Mesendoderm (in vitro differentiated cells): ENCODE measurements at regions not wholly inside any gene's neighbourhood (a gene's known extent, or its start where the extent isn't known, plus 50 kb on each side); places are given as distances from the start of the nearest gene placed in this dataset.

ENCODE experiments used
- DNase-seq: peaks from one replicate; pipeline ENCODE4 v3.0.0; 2013
- H2AK5ac ChIP-seq: 2 replicates; pipeline ENCODE4 v1.6.1; 2013; ENCODE audit warnings: low read length, inconsistent platforms
- H2BK120ac ChIP-seq: 2 replicates; pipeline ENCODE4 v1.6.1; 2013; ENCODE audit warnings: low read depth, mild to moderate bottlenecking, low read length, moderate library complexity, mixed read lengths
- H2BK15ac ChIP-seq: replicated peaks from 2 replicates; pipeline ENCODE4 v1.6.1; 2013; ENCODE audit warnings: low read depth, mild to moderate bottlenecking, moderate library complexity
- H2BK5ac ChIP-seq: 2 replicates; pipeline ENCODE4 v1.6.1; 2013; ENCODE audit warnings: low read length, inconsistent platforms
- H3K18ac ChIP-seq: 2 replicates; pipeline ENCODE4 v1.6.1; 2013; ENCODE audit warnings: mild to moderate bottlenecking, low read length, mixed read lengths
- H3K23ac ChIP-seq: one replicate; pipeline ENCODE4 v1.6.1; 2013; ENCODE audit warnings: low read length
- H3K27ac ChIP-seq: 2 replicates; pipeline ENCODE4 v1.5.1; 2013; ENCODE audit warnings: low read depth, mild to moderate bottlenecking, inconsistent platforms, low read length, moderate library complexity
- H3K27me3 ChIP-seq: 2 replicates; pipeline ENCODE4 v1.6.1; 2013; ENCODE audit warnings: low read length, control low read depth, mild to moderate bottlenecking, inconsistent platforms; ENCODE audit not compliant: insufficient read depth, poor library complexity
- H3K36me3 ChIP-seq: 2 replicates; pipeline ENCODE4 v1.6.1; 2013; ENCODE audit warnings: low read length, inconsistent platforms; ENCODE audit not compliant: control insufficient read depth, insufficient read depth
- H3K4ac ChIP-seq: one replicate; pipeline ENCODE4 v1.6.1; 2013; ENCODE audit warnings: low read depth, mild to moderate bottlenecking, low read length, moderate library complexity
- H3K4me1 ChIP-seq: 2 replicates; pipeline ENCODE4 v1.6.1; 2013; ENCODE audit warnings: low read depth, low read length, inconsistent platforms; ENCODE audit not compliant: control insufficient read depth
- H3K4me2 ChIP-seq: 2 replicates; pipeline ENCODE4 v1.6.1; 2013; ENCODE audit warnings: low read length
- H3K4me3 ChIP-seq: 2 replicates; pipeline ENCODE4 v1.5.1; 2013; ENCODE audit warnings: mild to moderate bottlenecking, low read length
- H3K56ac ChIP-seq: one replicate; pipeline ENCODE4 v1.6.1; 2013; ENCODE audit warnings: low read length
- H3K79me1 ChIP-seq: 2 replicates; pipeline ENCODE4 v1.6.1; 2013; ENCODE audit warnings: low read length, inconsistent platforms
- H3K79me2 ChIP-seq: 2 replicates; pipeline ENCODE4 v1.6.1; 2013; ENCODE audit warnings: mild to moderate bottlenecking, low read length; ENCODE audit not compliant: control insufficient read depth, insufficient read depth
- H3K9ac ChIP-seq: 2 replicates; pipeline ENCODE4 v1.6.1; 2013; ENCODE audit warnings: low read length, inconsistent platforms
- H4K5ac ChIP-seq: one replicate; pipeline ENCODE4 v1.6.1; 2013; ENCODE audit warnings: low read length
- H4K8ac ChIP-seq: one replicate; pipeline ENCODE4 v1.6.1; 2013; ENCODE audit warnings: low read depth, mild to moderate bottlenecking, control low read depth, low read length, moderate library complexity
- WGBS: extraction: QIAGEN DNeasy Blood & Tissue Kit; methylation state at CpG from one replicate; pipeline ENCODE4 v1.1.7; 2013; ENCODE audit warnings: low lambda C conversion rate, missing lambda C conversion rate; ENCODE audit not compliant: insufficient coverage; ENCODE audit errors: extremely low coverage; 5-methylcytosine and 5-hydroxymethylcytosine counted together

DNA sequence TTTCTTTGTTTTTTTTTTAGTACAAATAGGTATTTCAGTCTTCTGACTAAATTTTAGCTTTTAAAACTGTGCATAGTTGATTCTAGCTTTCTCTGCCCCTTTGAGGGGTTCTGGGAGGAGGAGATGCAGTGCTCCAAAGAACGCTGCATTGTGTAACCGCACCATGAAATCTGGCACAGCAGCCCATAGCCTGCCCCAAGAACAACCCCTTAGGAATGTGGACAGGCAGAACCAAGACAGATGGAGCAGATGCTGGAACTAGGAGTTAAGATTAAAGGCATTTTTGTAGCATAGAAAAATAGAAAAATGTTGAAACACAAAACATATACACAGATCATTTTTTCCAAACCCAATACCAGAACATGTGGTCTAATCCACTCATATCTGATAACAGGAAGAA lies 187.5 kb downstream of the SCG2 start:
- H2BK120ac ChIP-seq = no peak overlapping the region
- H3K4ac ChIP-seq = no peak overlapping the region
- H3K56ac ChIP-seq = no peak overlapping the region
- no CpG with 5 or more reads among the region's 2 CpGs for WGBS
- H3K9ac ChIP-seq = no peak overlapping the region
- H4K5ac ChIP-seq = no peak overlapping the region
- DNase-seq = no peak
- H2BK5ac ChIP-seq = no peak overlapping the region
- H2AK5ac ChIP-seq = no peak overlapping the region
- no peaks in the 10 kb centered on the region for H3K79me1 ChIP-seq
- no peak overlapping the region for H3K23ac ChIP-seq
- no peaks in the 10 kb centered on the region for H3K36me3 ChIP-seq
- no peak overlapping the region for H4K8ac ChIP-seq
- no peaks in the 10 kb centered on the region for H3K4me1 ChIP-seq
- no peaks in the 10 kb centered on the region for H3K79me2 ChIP-seq
- H3K4me3 ChIP-seq = no peak overlapping the region
- H3K27me3 ChIP-seq = no peaks in the 10 kb centered on the region
- H3K4me2 ChIP-seq = no peak overlapping the region
- no peak overlapping the region for H3K18ac ChIP-seq
- no peak overlapping the region for H3K27ac ChIP-seq
- no peak overlapping the region for H2BK15ac ChIP-seq

DNA sequence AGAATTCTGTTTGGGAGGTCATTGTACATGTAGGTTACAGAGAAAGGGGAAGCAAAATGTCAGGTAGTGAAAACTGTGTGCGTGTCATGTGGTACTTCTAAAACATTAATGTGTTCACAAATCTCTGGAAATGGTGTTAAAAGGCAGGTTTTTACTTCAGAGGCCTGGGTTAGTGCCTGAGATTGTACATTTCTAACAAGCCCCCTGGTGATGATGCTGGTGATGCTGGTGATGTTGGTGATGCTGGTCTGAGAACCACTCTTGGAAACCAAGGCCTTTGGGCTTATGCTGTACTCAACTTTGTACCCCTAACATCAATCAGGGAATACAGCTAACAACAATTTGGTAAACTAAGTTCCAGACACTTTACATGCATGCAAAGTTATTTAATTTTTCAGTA lies 187.1 kb downstream of the SCG2 start:
- H2AK5ac ChIP-seq = no peak overlapping the region
- H3K27ac ChIP-seq = no peak overlapping the region
- no peak overlapping the region for H3K56ac ChIP-seq
- H2BK120ac ChIP-seq = no peak overlapping the region
- no peaks in the 10 kb centered on the region for H3K36me3 ChIP-seq
- no peak overlapping the region for H4K5ac ChIP-seq
- H2BK5ac ChIP-seq = no peak overlapping the region
- no peaks in the 10 kb centered on the region for H3K27me3 ChIP-seq
- no peak overlapping the region for H2BK15ac ChIP-seq
- H3K23ac ChIP-seq = no peak overlapping the region
- DNase-seq = no peak
- H4K8ac ChIP-seq = no peak overlapping the region
- no peak overlapping the region for H3K4me2 ChIP-seq
- no peak overlapping the region for H3K4me3 ChIP-seq
- no peak overlapping the region for H3K18ac ChIP-seq
- no CpG with 5 or more reads among the region's 1 CpG for WGBS
- H3K79me1 ChIP-seq = no peaks in the 10 kb centered on the region
- no peaks in the 10 kb centered on the region for H3K4me1 ChIP-seq
- no peaks in the 10 kb centered on the region for H3K79me2 ChIP-seq
- no peak overlapping the region for H3K4ac ChIP-seq
- no peak overlapping the region for H3K9ac ChIP-seq

- no CpG with 5 or more reads among the region's 8 CpGs for WGBS
- H3K56ac ChIP-seq = no peak overlapping the region
- H3K4me1 ChIP-seq = no peaks in the 10 kb centered on the region
- no peaks in the 10 kb centered on the region for H3K36me3 ChIP-seq
- H2BK120ac ChIP-seq = no peak overlapping the region
- H4K8ac ChIP-seq = no peak overlapping the region
- no peaks in the 10 kb centered on the region for H3K27me3 ChIP-seq
- no peak overlapping the region for H3K23ac ChIP-seq
- H3K27ac ChIP-seq = no peak overlapping the region
- no peak overlapping the region for H2BK5ac ChIP-seq
- H3K4ac ChIP-seq = no peak overlapping the region
- no peak overlapping the region for H3K4me2 ChIP-seq
- no peaks in the 10 kb centered on the region for H3K79me1 ChIP-seq
- H2BK15ac ChIP-seq = no peak overlapping the region
- H4K5ac ChIP-seq = no peak overlapping the region
- no peak overlapping the region for H2AK5ac ChIP-seq
- no peak for DNase-seq
- no peak overlapping the region for H3K9ac ChIP-seq
- no peak overlapping the region for H3K18ac ChIP-seq
- no peak overlapping the region for H3K4me3 ChIP-seq
- H3K79me2 ChIP-seq = no peaks in the 10 kb centered on the region
Measured at GRCh38 chr2:223416815-223417610, 185.1 kb downstream of the SCG2 start.

GRCh38 chr2:223418131-223418530 lies 184.0 kb downstream of the SCG2 start:
- H3K4me1 ChIP-seq = no peaks in the 10 kb centered on the region
- H3K79me1 ChIP-seq = no peaks in the 10 kb centered on the region
- no peak overlapping the region for H2AK5ac ChIP-seq
- no peak overlapping the region for H2BK120ac ChIP-seq
- no peak for DNase-seq
- no peak overlapping the region for H3K18ac ChIP-seq
- no peak overlapping the region for H3K4me2 ChIP-seq
- no peak overlapping the region for H3K27ac ChIP-seq
- no peak overlapping the region for H4K5ac ChIP-seq
- H3K79me2 ChIP-seq = no peaks in the 10 kb centered on the region
- no peak overlapping the region for H3K4me3 ChIP-seq
- H4K8ac ChIP-seq = no peak overlapping the region
- H2BK5ac ChIP-seq = no peak overlapping the region
- no peak overlapping the region for H3K23ac ChIP-seq
- H3K4ac ChIP-seq = no peak overlapping the region
- no peak overlapping the region for H2BK15ac ChIP-seq
- no CpG with 5 or more reads among the region's 6 CpGs for WGBS
- H3K27me3 ChIP-seq = no peaks in the 10 kb centered on the region
- H3K9ac ChIP-seq = no peak overlapping the region
- H3K56ac ChIP-seq = no peak overlapping the region
- no peaks in the 10 kb centered on the region for H3K36me3 ChIP-seq

- no peaks in the 10 kb centered on the region for H3K79me2 ChIP-seq
- H3K9ac ChIP-seq = no peak overlapping the region
- H4K5ac ChIP-seq = no peak overlapping the region
- no peaks in the 10 kb centered on the region for H3K79me1 ChIP-seq
- no peak overlapping the region for H3K4me3 ChIP-seq
- H3K27ac ChIP-seq = no peak overlapping the region
- H3K4me2 ChIP-seq = no peak overlapping the region
- no peaks in the 10 kb centered on the region for H3K27me3 ChIP-seq
- H2AK5ac ChIP-seq = no peak overlapping the region
- H3K4me1 ChIP-seq = no peaks in the 10 kb centered on the region
- no peak overlapping the region for H4K8ac ChIP-seq
- no peak overlapping the region for H2BK5ac ChIP-seq
- H3K18ac ChIP-seq = no peak overlapping the region
- H2BK120ac ChIP-seq = no peak overlapping the region
- no peak for DNase-seq
- no peak overlapping the region for H2BK15ac ChIP-seq
- H3K23ac ChIP-seq = no peak overlapping the region
- no peaks in the 10 kb centered on the region for H3K36me3 ChIP-seq
- WGBS = no CpG with 5 or more reads among the region's 1 CpG
- H3K56ac ChIP-seq = no peak overlapping the region
- H3K4ac ChIP-seq = no peak overlapping the region
Measured at GRCh38 chr2:223418604-223419199, 183.5 kb downstream of the SCG2 start.
